T-helper 2 cell treated with Interferon-gamma antibody and Interleukin-4, amounts not matched to agents 5 μg/mL and 100 μg/mL, for 36 hours (primary cell): ENCODE measurements at regions not wholly inside any gene's neighbourhood (a gene's known extent, or its start where the extent isn't known, plus 50 kb on each side); places are given as distances from the start of the nearest gene placed in this dataset.

Experiments used
- DNase-seq: peaks from one replicate; pipeline ENCODE4 v3.0.0; 2021; ENCODE audit warnings: low spot score
- H3K27ac Mint-ChIP-seq: one replicate; pipeline ENCODE4 v1.8.0; 2021; ENCODE audit warnings: mild to moderate bottlenecking, mixed read lengths
- H3K27me3 Mint-ChIP-seq: one replicate; pipeline ENCODE4 v1.8.0; 2021; ENCODE audit warnings: low read depth, mixed read lengths
- H3K36me3 Mint-ChIP-seq: one replicate; pipeline ENCODE4 v1.8.0; 2021; ENCODE audit warnings: low read depth, mixed read lengths
- H3K4me1 Mint-ChIP-seq: one replicate; pipeline ENCODE4 v1.8.0; 2021; ENCODE audit warnings: low read depth, mixed read lengths
- H3K4me3 Mint-ChIP-seq: one replicate; pipeline ENCODE4 v1.8.0; 2022; ENCODE audit warnings: mild to moderate bottlenecking, moderate library complexity, mixed read lengths
- H3K9me3 Mint-ChIP-seq: one replicate; pipeline ENCODE4 v1.8.0; 2021; ENCODE audit warnings: mixed read lengths

GRCh38 chr5:3400659-3401058 is 195.0 kb upstream of the IRX1 start:
- no peak for DNase-seq
- H3K9me3 Mint-ChIP-seq, result peaks cover 26% of the 10 kb centered on the region
- no peak overlapping the region for H3K4me3 Mint-ChIP-seq
- no peaks in the 10 kb centered on the region for H3K36me3 Mint-ChIP-seq
- no peaks in the 10 kb centered on the region for H3K4me1 Mint-ChIP-seq
- H3K27ac Mint-ChIP-seq, result no peak overlapping the region
- no peaks in the 10 kb centered on the region for H3K27me3 Mint-ChIP-seq

GRCh38 chr5:3394891-3395599 is 200.6 kb upstream of the IRX1 start:
- H3K4me1 Mint-ChIP-seq, result no peaks in the 10 kb centered on the region
- no peak for DNase-seq
- no peaks in the 10 kb centered on the region for H3K27me3 Mint-ChIP-seq
- peaks cover 20% of the 10 kb centered on the region for H3K9me3 Mint-ChIP-seq
- no peaks in the 10 kb centered on the region for H3K36me3 Mint-ChIP-seq
- H3K27ac Mint-ChIP-seq, result no peak overlapping the region
- no peak overlapping the region for H3K4me3 Mint-ChIP-seq

DNA sequence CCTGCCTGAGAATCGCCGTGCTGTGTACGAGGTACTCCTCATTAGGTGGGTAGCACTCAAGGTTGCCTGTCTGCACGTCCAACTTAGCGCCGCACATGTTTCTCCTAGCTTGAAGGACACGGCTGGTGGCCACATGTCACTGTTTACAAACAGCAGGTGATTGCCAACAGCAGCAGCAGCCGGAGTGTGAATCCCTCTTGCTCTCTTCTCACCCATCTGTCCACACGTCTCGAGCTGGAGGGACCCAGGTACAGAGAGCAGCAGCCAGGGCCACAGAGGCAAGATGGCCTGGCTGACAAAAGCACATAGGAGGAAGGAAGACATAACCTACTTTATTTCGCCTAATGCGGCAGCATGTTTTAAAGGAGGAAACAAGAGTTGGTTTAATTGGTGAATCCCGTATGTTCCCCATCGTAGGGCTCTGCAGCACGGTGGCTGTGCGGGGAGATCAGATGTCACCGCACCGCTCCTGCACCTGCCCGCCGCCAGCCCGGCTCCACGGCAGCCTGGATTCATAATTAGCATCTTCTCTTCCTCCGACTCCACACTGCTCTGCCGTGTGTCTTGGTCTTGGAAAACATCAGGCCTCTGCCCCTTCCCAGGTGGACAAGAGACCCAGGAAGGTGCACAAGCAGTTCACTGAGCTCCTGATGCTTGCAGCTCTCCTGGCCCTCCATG is 201.6 kb upstream of the IRX1 start:
- Mint-ChIP-seq H3K4me1 (no peaks in the 10 kb centered on the region), H3K27ac (no peak overlapping the region), H3K36me3 (no peaks in the 10 kb centered on the region), H3K4me3 (no peak overlapping the region), H3K9me3 (peaks cover 10% of the 10 kb centered on the region), H3K27me3 (no peaks in the 10 kb centered on the region)
- DNase-seq, result no peak

- Mint-ChIP-seq H3K36me3 (no peaks in the 10 kb centered on the region), H3K27me3 (no peaks in the 10 kb centered on the region), H3K27ac (no peak overlapping the region), H3K4me1 (no peaks in the 10 kb centered on the region), H3K9me3 (peaks cover 11% of the 10 kb centered on the region), H3K4me3 (no peak overlapping the region)
- DNase-seq, result no peak
Measured at GRCh38 chr5:3393122-3393919, 202.3 kb upstream of the IRX1 start.

GRCh38 chr5:3392306-3392939 is 203.2 kb upstream of the IRX1 start:
- DNase-seq, result no peak
- Mint-ChIP-seq H3K36me3 (no peaks in the 10 kb centered on the region), H3K27me3 (no peaks in the 10 kb centered on the region), H3K4me3 (no peak overlapping the region), H3K27ac (no peak overlapping the region), H3K9me3 (peaks cover 15% of the 10 kb centered on the region), H3K4me1 (no peaks in the 10 kb centered on the region)

DNA sequence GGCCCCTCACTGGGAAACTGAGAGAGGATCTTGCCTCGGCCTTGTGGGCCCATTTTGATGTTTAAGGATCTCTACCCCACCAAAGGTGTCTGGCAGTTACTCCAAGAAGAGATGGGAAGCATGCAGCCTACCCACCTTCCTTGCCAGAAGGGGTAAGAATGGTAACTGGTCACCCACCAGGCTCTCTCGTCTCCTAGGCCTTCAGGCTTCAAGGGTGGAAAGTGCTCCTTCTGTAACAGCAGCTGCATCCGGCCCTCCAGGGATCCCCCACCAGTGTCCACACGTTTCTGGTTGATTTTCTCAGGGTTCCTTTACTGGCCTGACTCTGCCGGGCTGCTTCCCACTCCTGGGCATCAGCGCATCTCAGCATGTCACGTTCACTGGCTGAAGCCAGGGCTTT is 204.4 kb upstream of the IRX1 start:
- Mint-ChIP-seq H3K4me3 (no peak overlapping the region), H3K27me3 (no peaks in the 10 kb centered on the region), H3K27ac (no peak overlapping the region), H3K4me1 (no peaks in the 10 kb centered on the region), H3K36me3 (no peaks in the 10 kb centered on the region), H3K9me3 (peaks cover 15% of the 10 kb centered on the region)
- no peak for DNase-seq

DNA sequence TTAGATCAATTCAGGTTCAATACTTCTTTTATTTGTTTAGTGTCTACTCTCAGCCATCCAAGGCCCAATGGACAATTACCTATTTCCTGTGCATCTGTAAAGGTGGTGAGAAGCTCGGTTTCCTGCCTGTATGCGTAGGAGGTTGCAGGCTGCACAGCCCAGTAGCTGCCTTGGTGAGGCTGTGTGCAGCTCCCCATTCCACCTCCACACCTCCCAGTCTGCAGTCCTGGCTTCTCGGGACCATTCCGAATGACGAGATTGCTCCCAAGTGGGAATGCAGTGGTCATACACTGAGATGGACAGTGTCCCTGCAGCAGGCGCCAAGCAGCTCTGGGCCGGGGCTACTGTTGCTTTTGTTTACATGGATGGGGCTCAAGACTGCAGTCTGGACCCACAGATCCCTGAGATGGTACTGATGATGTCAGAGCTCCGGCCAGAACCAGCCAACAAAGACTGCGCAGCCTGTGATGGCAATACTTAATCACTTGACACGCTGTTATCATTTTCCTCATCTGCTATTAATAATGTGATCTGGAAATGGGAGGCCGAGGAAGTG is 206.1 kb upstream of the IRX1 start:
- no peak overlapping the region for H3K4me3 Mint-ChIP-seq
- no peak for DNase-seq
- no peaks in the 10 kb centered on the region for H3K27me3 Mint-ChIP-seq
- H3K27ac Mint-ChIP-seq, result no peak overlapping the region
- no peaks in the 10 kb centered on the region for H3K36me3 Mint-ChIP-seq
- peaks cover 21% of the 10 kb centered on the region for H3K9me3 Mint-ChIP-seq
- H3K4me1 Mint-ChIP-seq, result no peaks in the 10 kb centered on the region

GRCh38 chr5:3386637-3387036 is 209.0 kb upstream of the IRX1 start:
- no peak overlapping the region for H3K27ac Mint-ChIP-seq
- H3K9me3 Mint-ChIP-seq, result peaks cover 23% of the 10 kb centered on the region
- no peaks in the 10 kb centered on the region for H3K4me1 Mint-ChIP-seq
- no peak overlapping the region for H3K4me3 Mint-ChIP-seq
- no peaks in the 10 kb centered on the region for H3K27me3 Mint-ChIP-seq
- no peaks in the 10 kb centered on the region for H3K36me3 Mint-ChIP-seq
- no peak for DNase-seq

GRCh38 chr5:3385991-3386519 is 209.6 kb upstream of the IRX1 start:
- no peak overlapping the region for H3K4me3 Mint-ChIP-seq
- DNase-seq, result no peak
- no peaks in the 10 kb centered on the region for H3K36me3 Mint-ChIP-seq
- no peak overlapping the region for H3K27ac Mint-ChIP-seq
- H3K4me1 Mint-ChIP-seq, result no peaks in the 10 kb centered on the region
- peaks cover 23% of the 10 kb centered on the region for H3K9me3 Mint-ChIP-seq
- no peaks in the 10 kb centered on the region for H3K27me3 Mint-ChIP-seq

GRCh38 chr5:3384531-3384930 is 211.1 kb upstream of the IRX1 start:
- H3K36me3 Mint-ChIP-seq, result no peaks in the 10 kb centered on the region
- H3K4me3 Mint-ChIP-seq, result no peak overlapping the region
- no peak for DNase-seq
- no peak overlapping the region for H3K27ac Mint-ChIP-seq
- no peaks in the 10 kb centered on the region for H3K4me1 Mint-ChIP-seq
- H3K27me3 Mint-ChIP-seq, result no peaks in the 10 kb centered on the region
- H3K9me3 Mint-ChIP-seq, result peaks cover 27% of the 10 kb centered on the region

GRCh38 chr5:3382782-3383181 is 212.8 kb upstream of the IRX1 start:
- Mint-ChIP-seq H3K4me3 (no peak overlapping the region), H3K4me1 (no peaks in the 10 kb centered on the region), H3K9me3 (peaks cover 27% of the 10 kb centered on the region), H3K27me3 (no peaks in the 10 kb centered on the region), H3K36me3 (no peaks in the 10 kb centered on the region), H3K27ac (no peak overlapping the region)
- DNase-seq, result no peak

- H3K4me3 Mint-ChIP-seq, result no peak overlapping the region
- H3K9me3 Mint-ChIP-seq, result peaks cover 31% of the 10 kb centered on the region
- no peak for DNase-seq
- H3K36me3 Mint-ChIP-seq, result no peaks in the 10 kb centered on the region
- no peaks in the 10 kb centered on the region for H3K27me3 Mint-ChIP-seq
- H3K4me1 Mint-ChIP-seq, result no peaks in the 10 kb centered on the region
- H3K27ac Mint-ChIP-seq, result no peak overlapping the region
Measured at GRCh38 chr5:3382151-3382550, 213.5 kb upstream of the IRX1 start.

- H3K27me3 Mint-ChIP-seq, result no peaks in the 10 kb centered on the region
- H3K36me3 Mint-ChIP-seq, result no peaks in the 10 kb centered on the region
- H3K27ac Mint-ChIP-seq, result no peak overlapping the region
- H3K4me1 Mint-ChIP-seq, result no peaks in the 10 kb centered on the region
- no peak overlapping the region for H3K4me3 Mint-ChIP-seq
- no peak for DNase-seq
- H3K9me3 Mint-ChIP-seq, result peaks cover 31% of the 10 kb centered on the region
Measured at GRCh38 chr5:3381206-3381825, 214.3 kb upstream of the IRX1 start.
